ENCODE measurements at regions not wholly inside any gene's neighbourhood (a gene's known extent, or its start where the extent isn't known, plus 50 kb on each side); places are given as distances from the start of the nearest gene placed in this dataset.
A peak's percentile ranks its signal among the peaks of the same experiment; 100 is the strongest.

GRCh38 chr22:49656291-49656851, 171.3 kb downstream of the BRD1 start:
- TF ChIP-seq EGR1 (IDR thresholded peaks at IDR 0.05; ENCODE audit: low read depth): no peak
- TF ChIP-seq CTCF (IDR thresholded peaks at IDR 0.05 in 2 of 3, conservative IDR thresholded peaks at IDR 0.05 in 1 of 3; ENCODE audit: borderline replicate concordance in 1 of 3, insufficient read depth in 1 of 3, low read depth in 2 of 3, low read length in 2 of 3): no peak
- no peak for TF ChIP-seq EZH2 (IDR thresholded peaks at IDR 0.05)
- TF ChIP-seq EZH2phosphoT487 (IDR thresholded peaks at IDR 0.05; ENCODE audit: borderline replicate concordance): no peak
- TF ChIP-seq JUND (IDR thresholded peaks at IDR 0.05): no peak
- TF ChIP-seq POLR2A (IDR thresholded peaks at IDR 0.05; ENCODE audit: borderline replicate concordance, extremely low read depth, insufficient read depth, insufficient read length): no peak
- no peak for TF ChIP-seq CEBPB (IDR thresholded peaks at IDR 0.05; ENCODE audit: low read depth)
- TF ChIP-seq RAD21 (IDR thresholded peaks at IDR 0.05; ENCODE audit: low read depth): no peak
- no peak for TF ChIP-seq SIN3A (IDR thresholded peaks at IDR 0.05; ENCODE audit: low read depth)
- no peak for TF ChIP-seq SRF (IDR thresholded peaks at IDR 0.05; ENCODE audit: low read depth)
- no peak for TF ChIP-seq SP1 (IDR thresholded peaks at IDR 0.05; ENCODE audit: low read depth)
- TF ChIP-seq FOSL1 (IDR thresholded peaks at IDR 0.05; ENCODE audit: low read depth): no peak
- TF ChIP-seq REST (IDR thresholded peaks at IDR 0.05; ENCODE audit: low read depth): no peak
- TF ChIP-seq ZFX (IDR thresholded peaks at IDR 0.05): no peak
- TF ChIP-seq ELF1 (IDR thresholded peaks at IDR 0.05; ENCODE audit: borderline replicate concordance, low read depth): no peak
- no peak for TF ChIP-seq MAX (IDR thresholded peaks at IDR 0.05)

More at GRCh38 chr22:49656291-49656851, 171.3 kb downstream of the BRD1 start:
- Histone ChIP-seq H3K4me3 (replicated peaks in 1 of 2; ENCODE audit: low read depth in 1 of 2, low read length in 2 of 2) (peak overlapping the region; percentile 78 to 79), H3K36me3 (ENCODE audit: control insufficient read depth in 1 of 2, insufficient read depth in 2 of 2, low read length in 2 of 2) (peaks cover 0 to 9% of the 10 kb centered on the region in 2 experiments; a peak in 2 of 4 replicates), H3K4me1 (ENCODE audit: control insufficient read depth in 1 of 2, insufficient read depth in 2 of 2, low read length in 2 of 2) (peaks cover 3 to 12% of the 10 kb centered on the region in 2 experiments; a peak in 3 of 4 replicates), H3K27ac (ENCODE audit: low read depth, low read length) (peak overlapping the region; percentile 82), H3K79me2 (ENCODE audit: insufficient read depth, low read length) (peaks cover 54% of the 10 kb centered on the region), H3K9ac (ENCODE audit: low read length) (peak overlapping the region; percentile 72), H4K20me1 (ENCODE audit: insufficient read depth) (no peaks in the 10 kb centered on the region), H2AFZ (ENCODE audit: low read depth, low read length, poor library complexity, severe bottlenecking) (no peak overlapping the region), H3K9me3 (ENCODE audit: control insufficient read depth in 1 of 2, insufficient read depth in 1 of 2, low read depth in 1 of 2, low read length in 2 of 2) (no peaks in the 10 kb centered on the region), H3K27me3 (ENCODE audit: insufficient read depth, low read length) (no peaks in the 10 kb centered on the region), H3K9me2 (ENCODE audit: insufficient read depth) (no peaks in the 10 kb centered on the region), H3K4me2 (ENCODE audit: low read length) (peak overlapping the region; percentile 76)
- ChIA-PET RAD21 (ENCODE audit: low non-redundant PET in 1 of 2, low total read pairs in 2 of 2, uncharacterized antibody in 2 of 2, unreplicated experiment in 2 of 2) (no interaction called here), CTCF (no interaction called here), POLR2A (no interaction called here)
- DNase-seq (ENCODE audit: low read depth, low spot score) (no peak), ATAC-seq (peak; percentile 6; the same call in 1 of the 2 replicates)
- intact Hi-C loops (cut with micrococcal nuclease): no loop called here
- no TSS peak for BruUV-seq (replicated peaks)
